SK-N-MC (cell line): ENCODE measurements at regions not wholly inside any gene's neighbourhood (a gene's known extent, or its start where the extent isn't known, plus 50 kb on each side); places are given as distances from the start of the nearest gene placed in this dataset.

ENCODE experiments used
- EZH2 ChIP-seq: fragments of 200-600 bp; sonication (generic); IDR thresholded peaks from one replicate; pipeline ENCODE4 v1.6.1; 2017; ENCODE audit warnings: antibody characterized with exemption
- FOXP2 ChIP-seq: optimal IDR thresholded peaks from 2 replicates; pipeline ENCODE3; 2011; ENCODE audit warnings: mild to moderate bottlenecking, moderate library complexity; ENCODE audit not compliant: insufficient read depth; ENCODE audit errors: extremely low read length, control extremely low read depth
- POLR2AphosphoS5 ChIP-seq: IDR thresholded peaks from 2 replicates; pipeline ENCODE4 v1.6.1; 2012; ENCODE audit warnings: mild to moderate bottlenecking, low read depth, low read length, borderline replicate concordance

GRCh38 chr2:180716186-180717180 lies 263.9 kb upstream of the UBE2E3 start:
- TF ChIP-seq EZH2 (no peak), POLR2AphosphoS5 (no peak), FOXP2 (no peak)
